Pancreas (tissue), 10 donors: ENCODE measurements at regions not wholly inside any gene's neighbourhood (a gene's known extent, or its start where the extent isn't known, plus 50 kb on each side); places are given as distances from the start of the nearest gene placed in this dataset.

Experiments
- ATAC-seq, 4 donors: fragments of 200-7000 bp; cut with Tn5 transposase; one replicate each; pipeline versions ENCODE4 v1.8.0 to v1.9.1; 2020; ENCODE audit warnings: mild to moderate bottlenecking in 4 of 4, moderate library complexity in 4 of 4
- DNase-seq, 6 donors: peaks; one replicate each; pipeline ENCODE4 v3.0.0-alpha.2; 2020
- FAIRE-seq: peaks from 2 replicates; lab custom pipeline; 2012; peaks lifted over from hg19 to GRCh38; lab: Jason Lieb, UNC
- H3K27ac ChIP-seq, 4 donors: fragments of 200-600 bp; sonication (generic); 1 replicate in 3 of 4; 2 replicates in 1 of 4; pipeline versions ENCODE4 v1.5.0 to v1.8.0; 2020
- H3K27me3 ChIP-seq, 4 donors: fragments of 200-600 bp; one replicate each; pipeline ENCODE4 v1.8.0; 2021
- H3K36me3 ChIP-seq, 3 donors: fragments of 200-600 bp; sonication (generic) in 1 of 3; one replicate each; pipeline versions ENCODE4 v1.5.0 to v1.8.0; 2020 to 2021
- H3K4me1 ChIP-seq, 3 donors: fragments of 200-600 bp; one replicate each; pipeline ENCODE4 v1.8.0; 2021
- H3K4me3 ChIP-seq, 4 donors: fragments of 200-600 bp; sonication (generic) in 2 of 4; one replicate each; pipeline versions ENCODE4 v1.5.0 to v1.8.0; 2020 to 2021
- H3K9me3 ChIP-seq, 4 donors: fragments of 200-600 bp; one replicate each; pipeline ENCODE4 v1.8.0; 2021
- CTCF ChIP-seq, 4 donors: fragments of 200-600 bp; sonication (generic) in 3 of 4; IDR thresholded peaks; one replicate each; pipeline versions ENCODE4 v1.5.0 to v1.8.0; 2021; ENCODE audit warnings: antibody characterized with exemption in 4 of 4
- WGBS, 2 donors: extraction: QIAGEN DNeasy Blood & Tissue Kit; methylation state at CpG; one replicate each; pipeline ENCODE4 v1.1.7; 2013; 5-methylcytosine and 5-hydroxymethylcytosine counted together
- intact Hi-C, 3 donors: fragments of 100-400 bp; cut with DNase I; formaldehyde crosslinking; loops; one replicate each; pipeline versions ENCODE4 v1.11.1 to v1.14.2; 2022
- donor health status: healthy with polysubstance abuse.
- donor health status: DM: no; HTN: no; CAD: no; lungs with moderate emphysema.
- donor health status: DM: no; HTN: no; CAD: no.
- donor health status: control.
- donor health status: control.
- donor health status: Bipolar disorder and iron deficiency.
- donor health status: DM: yes; HTN: yes; CAD: no.
- donor health status: DM: no; HTN: no; CAD: no.
- donor health status: DM: no; HTN: no; CAD: no.
- donor health status: DM: yes; HTN: yes; CAD: no.

DNA sequence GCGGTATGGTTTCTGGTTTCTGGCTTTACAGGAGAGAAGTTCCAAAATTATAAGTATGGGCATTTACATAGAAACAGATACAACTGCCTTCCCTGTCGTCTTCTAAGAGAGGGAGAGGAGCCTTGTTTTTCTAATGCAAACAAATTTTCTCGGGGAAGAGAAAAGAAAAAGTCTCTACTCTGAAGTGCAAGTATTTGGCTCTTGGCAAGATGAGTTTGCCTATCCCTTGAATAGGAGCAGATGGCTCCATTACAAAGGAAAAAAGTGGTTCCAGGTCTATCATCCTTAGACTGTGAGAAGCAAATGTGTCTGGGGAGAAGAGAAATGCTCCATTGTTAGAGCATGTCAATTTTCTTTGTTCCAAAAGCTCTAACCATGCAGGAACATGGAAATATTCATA is 455.6 kb downstream of the BUD13 start:
- Histone ChIP-seq H3K27me3 (no peaks in the 10 kb centered on the region), H3K27ac (no peak overlapping the region), H3K4me1 (peaks cover 0 to 10% (median 0%) of the 10 kb centered on the region in 3 donors), H3K36me3 (no peaks in the 10 kb centered on the region), H3K9me3 (no peaks in the 10 kb centered on the region), H3K4me3 (no peak overlapping the region)
- FAIRE-seq = no peak
- no peak for TF ChIP-seq CTCF (IDR thresholded peaks at IDR 0.05)
- no peak for ATAC-seq
- no peak for DNase-seq
- WGBS, 2 donors = 57 to 59% methylated on average over 3 of the region's 3 CpGs
- intact Hi-C loops = no loop called here

DNA sequence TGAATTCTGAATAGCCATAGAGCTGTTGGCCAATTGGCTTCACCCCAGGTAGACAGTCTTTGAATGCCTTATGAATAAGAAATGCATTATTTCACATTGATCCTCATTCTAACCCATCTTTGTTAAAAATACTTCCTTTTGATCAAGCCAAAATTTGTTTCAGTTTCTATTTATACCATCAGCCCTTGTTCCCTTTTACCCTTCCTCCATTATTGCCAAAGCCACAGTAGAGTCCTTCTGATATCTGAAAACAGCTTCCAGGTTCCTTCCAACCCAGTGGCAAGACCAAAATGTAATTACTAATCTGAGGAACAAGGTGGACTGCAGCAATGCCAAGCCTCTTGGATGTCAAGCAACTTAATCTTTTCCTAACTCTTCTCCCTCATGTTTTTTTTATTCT is 458.8 kb downstream of the BUD13 start:
- no peak for FAIRE-seq
- DNase-seq = no peak
- ATAC-seq = no peak
- Histone ChIP-seq H3K27me3 (no peaks in the 10 kb centered on the region), H3K27ac (no peak overlapping the region), H3K36me3 (no peaks in the 10 kb centered on the region), H3K9me3 (no peaks in the 10 kb centered on the region), H3K4me1 (peaks cover 0 to 10% (median 0%) of the 10 kb centered on the region in 3 donors), H3K4me3 (no peak overlapping the region)
- no peak for TF ChIP-seq CTCF (IDR thresholded peaks at IDR 0.05)
- intact Hi-C loops = no loop called here

- no peak for FAIRE-seq
- intact Hi-C loops = no loop called here
- no peak overlapping the region for H3K27ac ChIP-seq
These were observed 460.0 kb downstream of the BUD13 start for GRCh38 chr11:116312570-116313391.

GRCh38 chr11:116311206-116311605 is 461.6 kb downstream of the BUD13 start:
- intact Hi-C loops = no loop called here
- no peak for DNase-seq
- Histone ChIP-seq H3K4me1 (peaks cover 0 to 10% (median 0%) of the 10 kb centered on the region in 3 donors), H3K27ac (no peak overlapping the region), H3K27me3 (no peaks in the 10 kb centered on the region), H3K4me3 (no peak overlapping the region), H3K36me3 (no peaks in the 10 kb centered on the region), H3K9me3 (no peaks in the 10 kb centered on the region)
- TF ChIP-seq CTCF (IDR thresholded peaks at IDR 0.05) = no peak
- ATAC-seq = no peak
- 83 to 86% methylated on average over 3 of the region's 3 CpGs for WGBS, 2 donors
- FAIRE-seq = no peak

More at GRCh38 chr11:116312570-116313391, 460.0 kb downstream of the BUD13 start:
- Histone ChIP-seq H3K36me3 (no peaks in the 10 kb centered on the region), H3K4me1 (peaks cover 0 to 10% (median 0%) of the 10 kb centered on the region in 3 donors), H3K27me3 (no peaks in the 10 kb centered on the region), H3K4me3 (no peak overlapping the region), H3K9me3 (no peaks in the 10 kb centered on the region)
- DNase-seq (peak; percentile 79 to 93 (median 84)), ATAC-seq (peak; percentile 84 to 98 (median 95))
- TF ChIP-seq CTCF (IDR thresholded peaks at IDR 0.05) = no peak
- 24 to 33% methylated on average over 15 of the region's 15 CpGs for WGBS, 2 donors

- no peak overlapping the region for H3K4me3 ChIP-seq
- H3K4me1 ChIP-seq = peaks cover 0 to 10% (median 0%) of the 10 kb centered on the region in 3 donors
- TF ChIP-seq CTCF (IDR thresholded peaks at IDR 0.05) = no peak
- ATAC-seq (no peak), FAIRE-seq (no peak), DNase-seq (no peak)
- no peaks in the 10 kb centered on the region for H3K9me3 ChIP-seq
- no peaks in the 10 kb centered on the region for H3K27me3 ChIP-seq
- H3K27ac ChIP-seq = no peak overlapping the region
- intact Hi-C loops = no loop called here
- H3K36me3 ChIP-seq = no peaks in the 10 kb centered on the region
- WGBS, 2 donors = 69 to 73% methylated on average over 6 of the region's 6 CpGs
These were observed 462.1 kb downstream of the BUD13 start for GRCh38 chr11:116310698-116311097.
